ENCODE measurements at regions not wholly inside any gene's neighbourhood (a gene's known extent, or its start where the extent isn't known, plus 50 kb on each side); places are given as distances from the start of the nearest gene placed in this dataset.
"Not testable (repeated sequence)": the region's sequence is repeated elsewhere in the genome, so short reads cannot be mapped to it uniquely, and the experiment has no call there.

DNA sequence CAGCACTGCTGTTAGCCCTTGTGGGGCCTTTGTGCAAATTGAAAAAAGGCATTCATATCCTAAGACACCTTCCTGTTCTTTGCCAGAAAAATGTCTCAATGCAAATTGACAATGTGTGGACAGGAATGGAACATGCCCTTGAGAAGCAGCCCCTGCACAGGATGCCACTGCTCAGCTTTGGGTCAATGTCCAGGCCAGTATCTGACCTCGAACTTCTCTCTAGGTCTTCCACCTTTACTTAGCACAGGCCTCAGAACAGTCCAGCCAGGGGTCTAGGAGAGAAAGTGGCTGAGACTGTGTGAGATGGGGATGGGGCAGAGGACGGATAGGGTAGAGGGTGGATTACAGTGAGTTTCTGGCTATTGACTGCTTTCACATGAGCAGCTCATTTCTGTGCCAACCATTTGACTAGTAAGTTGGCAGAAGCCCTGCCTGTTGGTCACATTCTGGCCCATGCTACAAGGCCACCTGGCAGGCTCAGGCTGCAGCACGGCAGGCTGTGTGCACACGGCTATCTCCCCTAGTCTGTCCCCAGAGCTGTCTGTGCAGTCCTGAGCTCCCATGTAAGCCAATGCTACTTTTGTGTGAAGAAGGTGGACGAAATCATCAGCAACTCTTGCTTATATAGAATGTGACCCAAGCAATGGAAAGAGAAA, 254.5 kb upstream of the PLGLB1 start:
- not testable (repeated sequence) for DNase-seq

DNA sequence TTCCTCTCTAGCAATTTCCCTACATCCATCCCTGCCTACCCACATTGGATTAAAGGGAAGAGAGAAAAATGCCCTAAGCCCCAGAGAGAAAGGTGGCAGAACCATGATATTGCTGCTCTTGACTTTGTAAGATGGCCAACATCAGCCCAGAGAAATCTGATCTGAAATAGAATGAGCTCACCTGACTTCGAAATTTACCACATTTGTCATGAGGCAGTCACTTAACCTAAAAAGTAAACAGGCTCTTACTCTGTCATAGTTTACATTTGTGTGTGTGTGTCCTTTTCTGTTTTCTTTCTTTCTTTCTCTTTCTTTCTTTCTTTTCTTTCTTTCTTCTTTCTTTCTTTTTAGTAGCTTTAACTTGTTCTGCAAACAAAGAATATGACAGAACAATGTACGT, 255.0 kb upstream of the PLGLB1 start:
- DNase-seq: not testable (repeated sequence)

DNA sequence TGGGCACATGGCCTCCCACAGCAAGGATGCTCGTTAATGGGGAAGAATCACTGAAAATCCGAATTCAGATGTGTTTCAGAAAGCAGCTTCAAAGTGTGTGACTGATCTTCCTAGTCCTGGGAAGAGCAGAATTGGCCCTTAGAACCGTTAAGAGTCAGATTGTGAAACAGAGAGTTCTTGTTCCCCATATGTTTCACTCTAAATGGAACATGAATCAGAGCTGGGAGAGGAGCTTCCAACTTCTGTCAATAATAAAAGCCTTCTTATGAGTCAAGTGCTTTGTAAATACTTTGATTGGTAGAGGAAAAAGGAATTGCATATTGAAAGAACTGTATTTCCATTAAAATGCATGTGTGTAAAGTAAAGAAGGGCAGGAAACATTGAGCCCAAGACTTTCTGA, 256.1 kb upstream of the PLGLB1 start:
- not testable (repeated sequence) for DNase-seq

DNA sequence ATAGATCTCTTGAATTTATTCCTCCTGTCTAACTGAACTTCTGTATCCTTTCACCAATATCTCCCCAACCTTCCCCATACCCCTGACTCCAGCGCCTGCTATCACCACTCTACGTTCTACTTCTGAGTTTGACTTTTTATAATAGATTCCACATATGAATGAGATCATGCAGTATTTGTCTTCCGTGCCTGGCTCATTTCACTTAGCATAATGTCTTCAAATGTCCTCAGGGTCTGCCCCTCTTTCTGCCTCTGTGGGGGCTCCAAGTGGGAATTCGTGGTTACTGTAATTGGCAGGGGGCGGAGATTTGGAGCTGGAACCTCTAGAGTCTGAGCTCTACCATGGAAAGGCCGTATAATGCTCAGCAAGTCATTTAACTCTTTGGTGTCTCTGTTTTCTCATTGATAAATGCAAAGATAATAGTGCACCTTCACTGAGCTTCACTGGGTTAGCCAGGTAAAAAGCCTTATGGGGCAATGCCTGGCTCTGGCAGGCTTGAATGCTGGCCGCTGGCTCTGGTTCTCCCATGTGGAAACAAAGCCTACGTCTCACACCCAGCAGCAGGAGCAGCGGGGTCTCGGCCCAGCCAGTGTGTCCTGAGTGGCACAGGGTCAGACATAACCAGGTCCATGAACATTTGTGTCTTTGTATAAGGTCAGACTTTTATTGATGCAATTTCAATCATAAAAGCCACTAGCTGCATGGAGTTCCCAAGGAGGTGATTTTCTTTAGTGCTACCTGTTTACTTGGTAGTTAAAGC, 259.1 kb upstream of the PLGLB1 start:
- DNase-seq: not testable (repeated sequence)

DNA sequence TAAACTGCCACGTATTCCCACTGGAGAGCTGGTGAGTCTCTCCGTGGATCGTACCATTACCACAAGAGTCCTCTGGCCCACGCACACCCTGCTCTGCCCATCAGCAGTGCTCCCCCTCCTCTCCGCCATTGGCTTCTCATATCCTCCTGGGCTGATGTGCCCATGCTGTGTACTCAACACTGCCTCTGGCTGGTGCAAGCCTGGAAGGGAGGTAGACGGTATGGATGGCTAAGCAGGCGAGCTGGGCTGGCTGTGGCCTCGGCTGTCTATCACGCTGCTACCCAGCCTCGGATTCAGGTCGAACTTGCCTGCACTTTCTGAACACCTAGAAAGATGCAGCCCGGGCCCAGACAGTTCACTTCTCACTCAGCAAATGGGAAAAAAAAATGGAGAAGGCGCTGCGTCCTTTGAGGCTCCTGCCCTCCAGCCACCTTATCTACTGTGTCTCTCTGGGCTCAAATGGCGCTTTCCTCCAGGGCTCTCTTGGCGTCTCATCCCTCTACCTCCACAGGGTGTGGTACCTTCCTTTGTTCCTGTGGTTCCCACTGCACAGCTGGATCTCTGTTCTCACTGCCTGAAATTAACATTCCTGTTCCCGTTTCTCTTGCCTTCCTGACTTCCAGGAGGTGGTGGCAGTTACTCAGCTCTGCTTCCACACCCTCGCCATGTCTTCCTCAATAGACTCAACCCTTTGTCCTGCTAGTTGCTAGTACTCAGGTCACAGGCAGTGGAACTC, 262.3 kb upstream of the PLGLB1 start:
- not testable (repeated sequence) for DNase-seq

DNA sequence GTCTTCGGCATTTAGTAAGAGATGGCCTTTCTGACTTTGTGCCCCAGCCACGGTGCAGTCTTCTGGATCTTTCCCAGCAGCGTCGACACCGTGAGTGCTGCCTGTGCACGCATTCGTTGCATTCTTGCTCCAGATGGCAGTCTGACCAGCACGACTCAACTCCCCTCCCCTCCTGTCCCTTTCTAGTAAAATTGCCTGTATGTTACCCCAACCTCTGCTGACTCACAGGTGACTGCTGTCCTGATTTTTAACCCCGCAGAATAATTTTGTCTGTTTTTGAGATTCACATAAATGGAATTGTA, 262.8 kb upstream of the PLGLB1 start:
- DNase-seq: not testable (repeated sequence)

DNA sequence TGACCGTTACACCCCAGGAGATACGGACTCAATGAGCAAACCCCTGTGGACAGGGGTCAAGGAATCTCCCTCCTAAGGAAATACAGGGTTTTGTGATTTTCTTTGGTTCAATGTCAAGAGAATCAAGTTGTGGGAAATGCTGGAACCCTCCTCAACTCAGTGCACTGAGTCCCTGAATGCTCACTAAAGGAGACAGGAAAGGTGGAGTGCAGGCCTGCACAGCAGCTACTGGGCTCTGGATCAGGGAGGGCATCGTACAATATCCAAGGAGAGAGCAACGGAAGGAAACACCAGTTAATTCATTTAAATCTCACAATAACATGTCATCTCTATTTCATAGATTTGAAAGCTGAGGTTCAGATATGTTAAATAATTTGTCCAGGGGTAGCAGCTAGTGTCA, 263.5 kb upstream of the PLGLB1 start:
- not testable (repeated sequence) for DNase-seq

DNA sequence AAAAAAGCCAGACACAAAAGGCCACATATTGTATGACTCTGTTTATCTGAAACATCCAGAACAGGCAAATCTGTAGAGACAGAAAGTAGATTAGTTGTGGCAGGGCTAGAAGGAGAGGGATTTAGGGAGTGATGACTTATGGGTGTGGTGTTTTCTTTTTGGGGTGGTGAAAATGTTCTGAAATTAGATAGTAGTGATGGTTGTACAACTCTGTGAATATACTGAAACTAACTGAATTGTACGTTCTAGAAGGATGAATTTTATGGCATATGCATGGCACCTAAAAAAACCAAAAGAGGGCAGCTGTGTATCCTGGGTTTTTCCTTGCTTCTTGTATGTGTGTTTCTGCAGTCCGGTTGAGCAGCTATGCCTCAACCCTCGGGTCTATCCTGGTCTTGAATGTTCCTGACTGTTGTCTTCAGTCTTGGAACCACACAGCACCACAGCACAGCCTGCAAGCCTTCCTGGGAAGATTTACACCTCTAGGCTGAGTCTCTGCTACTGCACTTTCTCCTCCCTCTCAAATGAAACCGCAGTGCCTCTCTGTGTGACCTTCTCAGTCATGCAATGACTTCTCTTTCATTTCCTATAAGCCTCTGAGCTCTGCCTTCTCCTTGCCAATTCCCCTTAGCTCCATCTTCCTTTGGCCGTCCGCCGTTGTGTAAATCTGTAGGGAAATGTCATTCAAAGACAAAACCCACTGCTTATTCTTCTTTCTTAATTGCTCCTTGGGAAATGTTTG, 269.1 kb upstream of the PLGLB1 start:
- DNase-seq: not testable (repeated sequence)

DNA sequence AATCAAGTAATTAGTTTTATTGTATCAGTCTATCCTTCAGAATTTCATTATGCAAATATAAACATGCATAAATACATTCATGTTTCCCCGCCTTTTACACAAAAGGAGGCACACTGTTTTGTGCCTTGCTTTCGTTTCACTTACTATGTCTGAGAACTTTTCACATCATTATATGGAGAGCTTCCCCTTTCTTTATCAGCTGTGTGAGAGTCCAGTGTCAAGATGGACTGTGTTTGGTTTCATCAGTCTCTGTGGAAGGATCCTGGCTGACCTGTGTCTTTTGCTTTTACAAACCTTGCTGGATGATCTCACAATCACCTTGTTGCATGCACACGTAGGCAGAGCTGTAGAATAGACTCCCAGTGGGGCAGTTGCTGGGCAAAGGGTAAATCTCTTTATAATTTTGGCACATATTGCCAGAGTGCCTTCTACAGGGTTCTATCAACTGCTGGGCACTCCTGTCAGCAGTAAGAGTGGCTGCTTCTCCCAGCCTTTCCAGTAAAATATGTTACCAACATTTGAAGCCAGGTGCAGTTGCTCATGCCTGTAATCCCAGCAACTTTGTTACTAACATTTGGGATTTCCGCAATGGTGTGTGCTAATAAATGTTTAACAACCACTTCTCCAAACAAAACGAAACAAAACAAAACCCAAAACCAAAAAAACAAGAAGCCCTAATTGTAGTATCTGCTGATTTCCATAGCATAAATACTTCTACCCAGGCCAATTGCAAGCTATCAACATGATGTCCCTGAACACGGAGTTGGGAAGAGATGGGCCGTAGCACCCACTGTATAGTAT, 270.0 kb upstream of the PLGLB1 start:
- DNase-seq: not testable (repeated sequence)

DNA sequence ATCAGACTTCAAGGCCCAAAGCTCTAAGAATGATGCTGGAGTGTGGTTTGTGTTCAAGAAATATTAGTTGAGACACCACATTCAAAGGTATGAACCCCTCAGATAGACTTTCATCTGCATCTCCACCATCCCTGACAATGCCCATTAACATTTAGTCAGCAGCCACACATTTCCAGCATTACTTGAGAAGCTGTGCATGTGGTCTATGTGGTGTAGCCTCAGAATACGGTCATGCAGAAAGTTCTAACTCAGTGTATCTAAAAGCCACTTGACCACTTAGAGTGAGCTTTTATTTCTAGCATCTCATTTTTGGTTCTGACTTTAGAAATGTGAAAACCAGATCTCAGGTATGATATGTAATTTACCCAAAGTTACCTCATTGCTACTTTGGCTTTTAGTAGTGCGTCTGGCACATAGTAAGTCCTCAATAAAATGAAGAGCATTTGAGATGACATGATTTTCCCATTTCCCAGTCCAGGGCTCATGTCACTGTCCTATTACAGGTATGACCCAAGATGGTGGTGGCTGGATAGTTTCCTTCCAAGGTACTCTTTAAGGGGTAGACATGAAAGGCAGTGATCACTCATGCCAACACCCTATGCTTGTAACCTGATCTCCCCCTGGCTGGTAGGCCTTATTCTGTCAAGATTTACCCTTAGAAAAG, 272.4 kb upstream of the PLGLB1 start:
- DNase-seq: not testable (repeated sequence)

DNA sequence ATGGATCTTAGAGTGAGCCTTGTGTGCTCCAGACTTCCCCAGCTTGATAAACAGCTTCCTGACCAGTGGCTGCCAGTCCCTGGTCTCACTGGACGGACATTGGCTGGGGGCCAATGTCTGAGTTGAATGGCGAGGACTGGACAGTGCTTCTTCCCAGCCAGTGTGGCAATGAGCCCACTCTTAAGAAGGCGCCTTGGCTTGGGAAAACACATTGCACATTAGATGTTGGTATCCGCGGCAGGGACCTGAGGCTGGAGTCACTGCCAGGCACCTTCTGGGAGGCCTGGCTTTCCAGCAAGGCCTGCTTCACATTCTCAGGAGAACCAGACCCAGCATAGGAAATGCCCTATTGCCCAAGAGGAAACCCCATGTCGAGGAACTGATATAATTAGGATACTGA, 273.5 kb upstream of the PLGLB1 start:
- not testable (repeated sequence) for DNase-seq

DNA sequence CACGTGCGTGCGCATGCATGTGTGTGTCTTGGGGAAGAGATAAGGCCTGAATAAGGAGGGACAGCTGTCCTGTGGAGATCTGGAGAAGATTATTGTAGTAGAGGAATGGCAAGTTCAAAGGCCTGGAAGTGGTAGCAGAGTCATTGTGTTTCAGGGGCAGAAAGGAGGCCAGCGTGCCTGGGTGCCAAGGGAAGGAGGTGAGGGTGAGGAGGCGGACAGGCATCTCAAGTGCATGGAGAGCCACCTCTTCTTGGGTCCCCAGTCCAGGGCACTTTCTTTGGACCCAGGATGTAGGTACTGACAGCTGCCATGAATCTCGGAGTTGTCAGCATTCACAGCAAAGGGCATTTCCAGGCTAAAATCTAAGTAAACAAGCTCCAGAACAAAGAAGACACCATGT, 279.7 kb upstream of the PLGLB1 start:
- not testable (repeated sequence) for DNase-seq

DNA sequence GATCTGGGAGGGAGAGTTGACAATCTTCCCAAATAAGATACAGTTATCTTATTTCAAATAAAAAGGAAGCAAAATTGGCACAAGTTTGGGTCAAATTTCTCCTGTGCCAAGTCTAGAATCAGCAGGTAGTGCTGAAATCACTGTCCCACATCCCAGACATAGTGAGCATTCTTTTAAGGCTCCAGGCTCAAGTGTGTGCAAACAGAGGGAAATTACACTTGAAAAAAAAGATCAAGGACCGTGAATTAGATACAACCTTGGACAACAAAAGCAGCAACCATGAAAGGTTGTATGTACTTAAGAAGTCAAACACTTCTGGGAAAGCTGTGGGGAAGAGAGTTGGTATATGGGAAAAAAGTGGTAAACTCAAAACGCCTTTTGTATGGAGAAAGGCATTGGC, 280.2 kb upstream of the PLGLB1 start:
- not testable (repeated sequence) for DNase-seq

DNA sequence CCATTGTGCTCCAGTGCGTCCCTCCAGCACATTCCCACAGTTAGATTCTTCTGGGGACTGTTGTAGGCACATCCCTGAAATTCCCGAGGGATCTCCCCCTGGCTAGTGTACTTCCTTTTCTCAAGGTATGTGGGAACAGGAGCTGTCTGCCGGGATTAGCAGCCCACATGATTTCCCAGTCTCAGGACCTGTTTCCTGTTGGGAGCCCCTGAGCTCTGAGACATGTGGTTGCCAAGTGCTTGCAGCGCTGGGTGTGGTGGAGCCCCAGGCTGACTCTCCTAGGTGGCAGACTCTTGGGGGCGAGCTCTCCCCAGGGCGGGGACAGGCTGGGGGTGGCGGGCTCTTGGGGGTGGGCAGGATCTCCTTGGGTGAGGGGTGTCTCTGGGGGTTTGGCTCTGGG, 287.0 kb upstream of the PLGLB1 start:
- DNase-seq: not testable (repeated sequence)

DNA sequence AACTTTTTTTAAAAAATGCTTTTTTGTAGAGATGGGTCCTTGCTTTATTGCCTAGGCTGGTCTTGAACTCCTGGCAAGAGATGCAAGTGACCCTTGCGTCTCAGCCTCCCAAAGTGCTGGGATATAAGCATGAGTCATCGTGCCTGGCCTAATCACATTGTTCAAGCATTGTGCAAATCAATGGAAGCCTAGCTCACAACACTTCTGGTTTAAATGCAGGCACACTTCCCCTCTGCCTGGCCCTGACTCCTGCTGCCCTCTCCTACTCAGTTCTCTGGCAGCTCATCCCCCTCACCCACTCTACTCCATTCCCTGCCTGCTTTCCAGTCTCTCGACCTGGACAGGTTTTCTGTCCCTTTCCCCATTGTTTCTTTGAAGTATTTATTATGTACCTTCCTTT, 288.1 kb upstream of the PLGLB1 start:
- not testable (repeated sequence) for DNase-seq

DNA sequence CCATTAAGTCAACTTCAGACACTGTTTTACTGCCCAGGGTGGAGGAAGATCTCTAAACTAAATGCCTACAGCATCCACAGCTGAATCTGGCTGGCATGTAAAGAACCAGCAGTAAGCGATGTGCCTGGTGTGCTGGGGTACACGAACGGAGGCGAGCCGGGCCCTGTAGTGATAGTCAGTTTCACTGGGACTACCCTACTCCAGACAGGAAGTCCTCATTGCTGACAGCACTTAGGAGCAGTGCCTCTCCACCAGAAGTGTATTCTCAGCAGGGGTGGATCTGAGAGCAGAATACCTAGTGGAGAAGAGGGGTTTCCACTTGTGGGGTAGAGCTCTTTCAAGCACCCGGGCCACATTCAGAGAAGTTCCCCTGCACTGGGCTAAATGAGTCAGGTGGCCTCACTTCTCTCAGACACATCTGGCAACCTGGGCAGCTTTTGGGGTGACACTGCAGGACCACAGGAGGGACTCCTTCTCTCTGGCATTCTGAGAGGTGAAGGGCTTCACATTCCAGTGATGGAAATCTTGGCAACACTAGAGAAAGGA, 290.3 kb upstream of the PLGLB1 start:
- not testable (repeated sequence) for DNase-seq

DNA sequence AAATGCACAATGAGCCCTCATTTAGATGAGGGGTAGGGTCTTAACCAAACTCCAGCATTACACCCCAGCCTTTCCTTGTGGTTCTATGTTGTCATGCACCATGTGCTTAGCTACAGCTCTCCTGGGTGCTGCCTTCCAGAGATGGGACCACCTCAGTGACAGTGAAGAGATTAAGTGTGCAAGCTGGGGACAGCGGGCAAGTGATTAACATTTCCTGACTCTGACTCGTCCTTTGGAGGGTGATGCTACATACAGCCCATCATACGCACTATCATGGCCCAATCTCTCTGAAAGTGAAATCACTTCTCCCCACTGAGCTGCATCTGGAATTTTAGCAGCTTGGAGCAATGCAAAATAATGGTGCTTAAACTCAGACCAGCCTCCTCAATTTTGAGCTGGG, 293.0 kb upstream of the PLGLB1 start:
- DNase-seq: not testable (repeated sequence)

DNA sequence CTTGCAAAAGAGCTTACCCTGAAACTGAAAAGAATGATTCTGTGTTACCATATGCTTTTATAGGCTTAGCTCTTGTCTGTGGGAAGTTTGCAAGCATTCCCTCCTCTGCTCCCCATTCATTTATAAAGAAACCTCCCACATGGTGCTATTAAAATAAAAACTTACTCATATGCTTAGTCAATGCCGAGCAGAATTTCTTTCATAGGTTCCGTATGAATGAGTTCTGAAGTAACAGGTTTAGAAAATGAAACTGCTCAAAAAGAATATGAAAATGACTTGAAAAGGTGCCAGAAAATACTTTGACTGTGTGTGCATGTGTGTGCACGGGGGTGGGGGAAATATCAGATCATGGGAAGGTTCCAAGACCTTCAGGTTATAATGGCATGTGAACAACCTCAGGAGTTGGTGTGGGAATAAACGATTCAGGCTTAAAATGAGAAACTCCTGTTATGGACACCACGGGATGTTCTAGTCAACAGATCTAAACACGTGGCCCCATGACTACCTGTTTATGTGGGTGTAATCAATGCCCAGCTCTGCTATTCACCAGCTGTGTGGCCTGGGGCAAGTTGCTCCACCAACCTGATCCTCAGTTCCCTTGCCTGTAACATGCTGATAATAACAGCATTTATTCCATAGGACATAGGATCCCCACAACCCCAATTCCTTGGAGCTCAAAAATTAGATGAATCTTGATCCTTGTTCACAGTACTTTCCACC, 293.7 kb upstream of the PLGLB1 start:
- DNase-seq: not testable (repeated sequence)

DNA sequence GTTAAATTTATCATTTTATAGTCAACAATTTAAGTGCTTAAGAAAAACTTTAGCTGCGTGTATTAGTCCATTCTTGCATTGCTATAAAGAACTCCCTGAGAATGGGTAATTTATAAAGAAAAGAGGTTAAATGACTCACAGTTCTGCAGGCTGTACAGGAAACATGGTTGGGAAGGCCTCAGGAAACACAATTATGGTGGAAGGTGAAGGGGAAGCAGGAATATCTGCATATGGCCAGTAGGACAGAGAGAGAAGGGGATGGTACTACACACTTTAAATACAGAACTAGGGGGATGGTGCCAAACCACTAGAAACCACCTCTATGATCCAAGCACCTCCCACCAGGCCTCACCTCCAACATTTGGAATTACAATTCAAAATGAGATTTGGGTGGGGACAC, 295.5 kb upstream of the PLGLB1 start:
- DNase-seq: not testable (repeated sequence)

DNA sequence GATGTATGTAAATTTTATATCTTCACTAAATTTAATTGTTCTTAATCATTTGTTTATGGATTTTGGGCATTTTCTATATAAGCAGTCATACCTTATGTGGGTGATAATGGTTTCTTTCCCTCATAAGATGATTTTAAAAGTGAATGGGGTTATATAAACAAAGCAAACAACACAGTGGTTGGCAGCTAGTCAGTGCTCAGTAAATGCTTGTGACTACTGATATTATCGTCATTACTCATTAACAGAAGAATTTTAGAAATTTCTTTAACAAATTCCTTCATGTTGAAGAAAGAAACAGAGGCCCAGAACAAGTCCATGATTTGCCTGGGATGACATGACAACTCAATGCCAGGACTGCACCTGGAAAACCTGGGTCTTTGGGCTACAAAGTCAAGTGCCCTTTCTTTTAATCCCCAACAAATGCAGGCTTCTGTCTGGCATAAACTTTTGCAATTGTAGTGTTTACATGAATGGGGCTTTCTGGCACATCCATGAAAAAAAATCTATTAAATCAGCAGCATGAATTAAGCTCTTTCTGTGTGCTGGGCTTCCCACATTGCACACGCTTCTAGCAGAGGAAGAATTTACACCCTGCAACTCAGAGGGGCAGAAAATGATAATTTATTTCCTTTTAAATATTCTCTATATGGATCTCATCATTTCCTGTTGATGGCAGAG, 297.3 kb upstream of the PLGLB1 start:
- DNase-seq: not testable (repeated sequence)

All from activated CD4-positive, alpha-beta T cell treated with anti-CD3 and anti-CD28 coated beads, Interleukin-2, amount 50 U/mL, for 1 hour (primary cell).